Bronchial epithelial cell (primary cell): ENCODE measurements at regions not wholly inside any gene's neighbourhood (a gene's known extent, or its start where the extent isn't known, plus 50 kb on each side); places are given as distances from the start of the nearest gene placed in this dataset.
"Not testable (repeated sequence)": the region's sequence is repeated elsewhere in the genome, so short reads cannot be mapped to it uniquely, and the experiment has no call there.

Source experiments
- DNase-seq: peaks from one replicate; pipeline ENCODE4 v3.0.0-alpha.2; 2010; ENCODE audit warnings: low read depth
- FAIRE-seq: peaks from 2 replicates; lab custom pipeline; 2011; peaks lifted over from hg19 to GRCh38; lab: Jason Lieb, UNC
- H3K27me3 ChIP-seq: 2 replicates; pipeline ENCODE4 v1.5.1; 2011; ENCODE audit warnings: low read length; ENCODE audit not compliant: control insufficient read depth, insufficient read depth
- H3K36me3 ChIP-seq: 2 replicates; pipeline ENCODE4 v1.5.1; 2011; ENCODE audit warnings: low read length; ENCODE audit not compliant: control insufficient read depth, insufficient read depth
- H3K4me3 ChIP-seq: 2 replicates; pipeline ENCODE4 v1.5.1; 2011; ENCODE audit warnings: mild to moderate bottlenecking, low read depth, low read length, control low read depth
- TF ChIP-seq, protein P1 (sequence below): IDR thresholded peaks from 2 replicates; pipeline ENCODE4 v1.5.1; 2011; ENCODE audit warnings: mild to moderate bottlenecking, moderate library complexity, low read length, control low read depth, inconsistent platforms; ENCODE audit not compliant: insufficient read depth, severe bottlenecking

- not testable (repeated sequence) for H3K36me3 ChIP-seq, H3K4me3 ChIP-seq, FAIRE-seq, H3K27me3 ChIP-seq, DNase-seq
Measured at GRCh38 chr7:26424319-26424718, 132.7 kb downstream of the SNX10 start.

GRCh38 chr7:26425655-26426054 lies 134.0 kb downstream of the SNX10 start:
- Histone ChIP-seq H3K36me3 (no peaks in the 10 kb centered on the region), H3K27me3 (no peaks in the 10 kb centered on the region), H3K4me3 (no peak overlapping the region)
- FAIRE-seq (no peak), DNase-seq (no peak)
- TF ChIP-seq, protein P1, sequence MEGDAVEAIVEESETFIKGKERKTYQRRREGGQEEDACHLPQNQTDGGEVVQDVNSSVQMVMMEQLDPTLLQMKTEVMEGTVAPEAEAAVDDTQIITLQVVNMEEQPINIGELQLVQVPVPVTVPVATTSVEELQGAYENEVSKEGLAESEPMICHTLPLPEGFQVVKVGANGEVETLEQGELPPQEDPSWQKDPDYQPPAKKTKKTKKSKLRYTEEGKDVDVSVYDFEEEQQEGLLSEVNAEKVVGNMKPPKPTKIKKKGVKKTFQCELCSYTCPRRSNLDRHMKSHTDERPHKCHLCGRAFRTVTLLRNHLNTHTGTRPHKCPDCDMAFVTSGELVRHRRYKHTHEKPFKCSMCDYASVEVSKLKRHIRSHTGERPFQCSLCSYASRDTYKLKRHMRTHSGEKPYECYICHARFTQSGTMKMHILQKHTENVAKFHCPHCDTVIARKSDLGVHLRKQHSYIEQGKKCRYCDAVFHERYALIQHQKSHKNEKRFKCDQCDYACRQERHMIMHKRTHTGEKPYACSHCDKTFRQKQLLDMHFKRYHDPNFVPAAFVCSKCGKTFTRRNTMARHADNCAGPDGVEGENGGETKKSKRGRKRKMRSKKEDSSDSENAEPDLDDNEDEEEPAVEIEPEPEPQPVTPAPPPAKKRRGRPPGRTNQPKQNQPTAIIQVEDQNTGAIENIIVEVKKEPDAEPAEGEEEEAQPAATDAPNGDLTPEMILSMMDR: no peak

- FAIRE-seq (no peak), DNase-seq (no peak)
- Histone ChIP-seq H3K4me3 (no peak overlapping the region), H3K27me3 (no peaks in the 10 kb centered on the region), H3K36me3 (no peaks in the 10 kb centered on the region)
- TF ChIP-seq, protein P1: no peak
Measured at GRCh38 chr7:26426096-26426495, 134.4 kb downstream of the SNX10 start.

GRCh38 chr7:26428571-26428970 lies 136.9 kb downstream of the SNX10 start:
- Histone ChIP-seq H3K36me3 (no peaks in the 10 kb centered on the region), H3K4me3 (no peak overlapping the region), H3K27me3 (no peaks in the 10 kb centered on the region)
- TF ChIP-seq, protein P1: no peak
- no peak for DNase-seq
- FAIRE-seq: no peak

DNA sequence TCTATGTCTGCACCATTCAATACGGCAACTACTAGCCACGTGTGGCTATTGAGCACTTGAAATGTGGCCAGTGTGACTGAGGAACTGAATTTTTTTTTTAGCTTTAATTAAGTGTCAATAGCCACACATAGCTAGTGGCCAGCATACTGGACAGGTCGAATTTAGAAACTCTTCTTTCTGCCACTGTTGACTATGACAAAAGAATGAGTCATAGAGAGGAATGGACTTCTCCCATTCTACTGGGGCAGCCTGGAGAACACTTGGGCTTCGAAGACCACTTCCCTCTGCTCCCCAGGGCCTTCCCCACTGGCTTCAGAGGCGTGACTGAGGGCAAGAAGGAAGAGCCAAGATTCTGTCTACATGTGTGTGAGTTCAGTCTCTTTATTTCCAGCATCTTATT lies 137.5 kb downstream of the SNX10 start:
- no peak overlapping the region for H3K4me3 ChIP-seq
- no peak for FAIRE-seq
- H3K27me3 ChIP-seq: no peaks in the 10 kb centered on the region
- TF ChIP-seq, protein P1: no peak
- no peak for DNase-seq
- H3K36me3 ChIP-seq: no peaks in the 10 kb centered on the region

GRCh38 chr7:26434974-26435373 lies 143.3 kb downstream of the SNX10 start:
- no peak for DNase-seq
- H3K4me3 ChIP-seq: no peak overlapping the region
- no peaks in the 10 kb centered on the region for H3K27me3 ChIP-seq
- H3K36me3 ChIP-seq: no peaks in the 10 kb centered on the region
- TF ChIP-seq, protein P1: no peak
- no peak for FAIRE-seq
